HG02642 (cell line): ENCODE measurements at regions not wholly inside any gene's neighbourhood (a gene's known extent, or its start where the extent isn't known, plus 50 kb on each side); places are given as distances from the start of the nearest gene placed in this dataset.
"Not testable (repeated sequence)": the region's sequence is repeated elsewhere in the genome, so short reads cannot be mapped to it uniquely, and the experiment has no call there.

Experiments
- ATAC-seq: cut with Tn5 transposase; IDR thresholded peaks from one replicate; pipeline ENCODE4 v1.9.1; 2021; ENCODE audit warnings: mild to moderate bottlenecking; ENCODE audit not compliant: unreplicated experiment, poor library complexity

DNA sequence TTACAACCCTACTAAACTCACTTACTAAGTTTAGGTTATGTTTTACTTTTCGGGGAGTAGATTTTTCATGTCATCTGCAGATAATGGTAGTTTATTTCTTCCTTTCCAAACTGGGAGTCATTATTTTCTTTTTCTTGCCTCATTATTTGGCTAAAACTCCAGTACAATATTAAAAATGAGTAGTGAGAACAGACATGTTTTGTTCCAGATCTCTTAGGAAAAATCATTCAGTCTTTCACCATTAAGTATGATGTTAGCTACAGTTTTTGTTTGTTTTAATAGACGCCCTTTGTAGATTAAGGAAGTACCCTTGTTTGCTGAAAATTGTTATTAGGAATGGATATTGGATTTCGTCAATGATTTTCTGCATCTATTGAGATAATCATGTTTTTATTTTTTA is 472.0 kb upstream of the PAPPA start:
- no peak for ATAC-seq

DNA sequence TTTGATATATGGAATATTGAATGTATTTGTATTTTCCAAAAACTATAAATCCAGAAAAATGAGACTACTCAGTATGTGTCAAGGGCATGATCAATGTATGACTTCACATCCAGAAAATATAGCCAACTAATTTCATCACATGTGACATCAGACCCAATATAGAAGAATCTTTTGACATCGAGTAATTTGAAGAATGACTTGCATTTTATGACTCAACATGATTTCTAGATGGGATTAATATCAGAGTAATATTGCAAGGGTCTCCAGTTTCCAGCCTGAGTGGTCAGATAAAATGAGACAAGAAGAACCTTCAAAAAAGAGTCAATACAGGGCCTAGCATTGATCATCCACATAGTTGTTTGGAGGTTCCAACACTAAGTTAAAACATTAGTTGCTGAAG is 467.5 kb upstream of the PAPPA start:
- no peak for ATAC-seq

DNA sequence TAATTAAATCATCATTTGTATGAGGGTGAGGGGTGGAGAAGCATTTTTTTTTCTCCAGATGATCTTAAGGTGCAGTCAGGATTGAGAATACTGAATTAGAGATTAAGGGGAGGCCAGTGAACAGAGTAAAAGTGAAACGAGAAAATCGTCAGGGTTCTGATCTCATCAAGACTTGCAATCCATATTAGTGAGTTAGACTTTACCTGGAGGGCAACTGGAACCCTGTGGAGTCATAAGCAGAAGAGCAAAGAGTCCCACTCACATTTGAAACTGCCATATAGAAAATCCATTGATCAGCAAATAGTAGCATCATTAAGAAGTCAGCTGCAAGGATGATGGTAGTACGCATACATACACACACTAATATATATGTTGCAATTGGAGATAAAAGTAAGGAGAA is 466.2 kb upstream of the PAPPA start:
- ATAC-seq = no peak

DNA sequence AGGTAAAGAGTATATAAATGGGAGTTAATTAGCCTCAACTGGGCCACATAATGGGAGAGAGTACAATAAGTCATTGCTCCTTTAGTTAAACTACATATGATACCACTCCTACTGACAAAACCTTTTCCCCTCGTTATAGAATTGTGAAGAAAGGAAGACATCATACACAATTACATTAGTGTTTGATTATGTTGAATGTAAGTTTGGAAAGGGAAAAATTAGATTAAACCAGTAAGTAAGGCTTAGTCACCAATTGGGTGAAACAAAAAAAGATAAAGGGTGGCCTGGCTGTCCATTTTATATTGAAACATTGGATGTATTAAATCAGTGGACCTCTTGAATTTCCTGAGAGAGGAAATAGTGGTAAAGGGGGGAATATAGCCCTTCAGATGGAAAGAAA is 464.3 kb upstream of the PAPPA start:
- ATAC-seq = no peak

DNA sequence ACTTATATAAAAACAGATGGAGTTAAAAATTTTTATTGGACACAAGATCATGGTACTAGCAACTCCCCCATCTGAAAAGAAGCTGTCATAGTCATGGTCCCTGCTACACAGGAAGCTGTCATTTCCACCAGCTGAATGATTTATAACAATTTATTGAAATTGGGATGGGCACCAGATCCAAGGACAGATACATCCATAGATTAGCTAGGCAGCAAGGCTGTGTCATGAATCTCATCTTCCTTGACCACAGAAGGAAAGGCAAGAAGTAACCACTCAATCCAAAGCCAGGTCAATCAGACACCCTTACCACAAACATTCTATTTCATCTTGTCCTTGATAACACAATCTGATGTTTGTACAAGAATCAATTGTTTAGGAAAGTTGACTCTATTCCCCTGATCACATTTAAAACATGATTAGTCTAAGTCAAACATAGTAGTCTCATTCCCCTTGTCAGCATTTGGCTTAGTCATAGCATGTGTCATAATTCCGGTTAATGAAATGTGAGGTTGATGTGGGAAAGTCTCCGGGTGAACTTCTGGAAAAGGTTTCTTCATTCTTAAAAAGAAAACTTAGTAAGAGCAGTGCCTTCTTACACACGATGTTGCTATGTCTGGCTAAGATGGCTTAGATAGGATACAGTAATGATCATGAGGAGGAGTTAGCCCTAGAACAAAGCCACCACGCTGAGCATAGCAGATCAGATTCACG is 462.6 kb upstream of the PAPPA start:
- ATAC-seq = no peak

DNA sequence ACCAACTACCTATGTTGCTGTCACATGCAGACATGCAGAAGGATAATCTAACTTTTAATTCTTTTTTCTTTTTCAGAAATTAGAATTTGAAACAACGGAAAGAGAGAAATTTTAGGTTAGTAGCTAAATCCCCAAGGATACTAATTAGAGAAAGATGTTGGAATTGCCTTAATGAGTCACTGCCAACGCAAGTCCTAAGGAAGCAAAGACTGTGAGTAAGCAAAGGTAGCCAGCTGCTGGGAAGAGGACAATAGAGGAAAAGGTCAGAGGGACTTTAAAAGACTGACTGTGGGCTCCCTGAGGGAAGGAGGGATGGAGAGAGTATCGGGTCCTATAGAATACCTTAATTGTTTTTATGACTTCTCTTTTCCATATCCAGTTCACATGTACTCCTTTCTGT is 461.9 kb upstream of the PAPPA start:
- no peak for ATAC-seq

DNA sequence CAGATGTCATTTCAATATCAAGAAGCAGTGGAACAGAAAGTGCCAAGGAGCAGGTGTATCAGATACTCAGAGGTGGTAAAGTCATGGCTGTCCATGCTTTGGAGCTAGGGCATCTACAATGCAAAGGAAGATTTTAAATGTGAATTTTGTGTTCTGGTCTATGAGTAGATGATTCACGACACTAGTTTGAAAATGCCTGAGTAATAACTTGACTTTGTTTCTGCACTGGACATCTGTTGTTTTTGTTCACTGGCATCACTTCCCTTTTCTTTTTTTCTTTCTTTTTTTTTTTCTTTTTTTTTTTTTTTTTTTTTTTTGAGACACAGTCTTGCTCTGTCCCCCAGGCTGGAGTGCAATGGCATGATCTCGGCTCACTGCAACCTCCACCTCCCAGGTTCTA is 460.7 kb upstream of the PAPPA start:
- not testable (repeated sequence) for ATAC-seq

DNA sequence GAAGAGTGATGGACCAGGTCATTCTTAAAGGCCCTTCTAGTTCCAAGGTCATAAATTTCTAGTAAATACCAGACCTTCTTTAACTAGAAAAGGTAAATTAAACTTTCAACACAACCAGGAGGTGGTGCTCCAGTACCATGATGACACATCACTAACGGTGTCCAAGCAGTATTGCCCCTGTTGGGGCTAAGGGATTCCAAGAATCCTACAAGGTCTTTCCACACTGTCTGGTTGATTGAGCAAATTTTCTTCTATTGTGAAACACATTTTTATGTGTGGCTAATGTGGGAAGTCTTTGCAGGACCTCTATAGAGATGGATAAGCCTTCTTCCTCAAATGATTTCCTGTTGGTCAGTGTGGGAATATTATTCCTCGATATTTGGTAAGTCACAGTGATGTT is 459.6 kb upstream of the PAPPA start:
- ATAC-seq = no peak

DNA sequence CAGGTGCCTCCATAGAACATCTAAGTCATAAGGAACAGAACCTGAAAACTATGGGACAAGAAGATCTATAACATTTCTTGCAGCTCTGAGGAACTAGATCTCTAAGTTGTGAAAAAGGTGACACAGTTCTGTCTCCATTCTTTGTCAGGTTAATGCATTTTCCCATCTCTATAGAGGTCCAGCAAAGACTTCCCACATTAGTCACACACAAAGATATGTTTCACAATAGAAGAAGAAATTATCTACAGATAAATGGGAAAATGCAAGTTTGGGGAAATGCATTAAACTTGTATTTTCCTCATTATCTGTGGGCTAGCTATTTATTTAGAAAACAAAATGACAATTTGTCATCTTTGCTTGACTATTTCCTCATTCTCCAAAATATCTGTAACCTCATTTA is 458.6 kb upstream of the PAPPA start:
- ATAC-seq = no peak

DNA sequence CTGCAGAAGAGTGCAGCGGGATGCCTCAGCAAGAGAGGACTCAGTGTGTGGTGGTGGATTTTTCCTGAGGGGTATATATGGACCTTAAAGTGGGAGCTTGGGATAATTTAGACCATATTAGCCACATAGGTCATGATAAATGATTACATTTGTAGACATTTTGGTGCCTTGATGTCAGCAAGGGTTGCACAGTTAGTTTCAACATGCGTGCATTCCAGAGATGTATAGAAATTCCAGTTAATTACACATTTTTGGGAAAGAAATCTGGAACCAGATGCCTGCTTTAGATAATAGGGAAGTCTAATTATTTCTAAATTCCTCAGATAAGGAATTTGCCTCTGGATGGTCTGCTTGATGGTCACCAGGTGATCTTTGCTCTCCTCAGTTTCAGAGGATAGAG is 440.6 kb upstream of the PAPPA start:
- ATAC-seq = no peak

DNA sequence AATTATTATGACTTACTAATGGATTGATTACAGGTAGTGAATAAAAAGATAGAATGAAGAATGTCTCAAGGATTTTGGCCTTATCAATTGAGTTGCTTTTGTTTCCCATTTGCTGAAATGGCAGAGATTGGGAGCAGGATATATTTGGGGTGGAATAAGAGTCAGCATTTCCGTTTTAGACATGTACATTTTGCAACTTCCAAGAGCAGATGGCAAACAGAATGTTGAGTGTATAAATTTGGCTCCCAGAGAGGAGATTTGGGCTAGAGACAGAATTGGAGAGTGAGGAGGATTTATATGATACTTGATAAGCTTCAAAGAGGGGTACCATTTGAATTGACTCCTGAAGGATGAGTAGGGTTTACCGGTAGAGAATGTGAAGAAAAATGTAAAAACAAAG is 437.9 kb upstream of the PAPPA start:
- ATAC-seq = no peak

DNA sequence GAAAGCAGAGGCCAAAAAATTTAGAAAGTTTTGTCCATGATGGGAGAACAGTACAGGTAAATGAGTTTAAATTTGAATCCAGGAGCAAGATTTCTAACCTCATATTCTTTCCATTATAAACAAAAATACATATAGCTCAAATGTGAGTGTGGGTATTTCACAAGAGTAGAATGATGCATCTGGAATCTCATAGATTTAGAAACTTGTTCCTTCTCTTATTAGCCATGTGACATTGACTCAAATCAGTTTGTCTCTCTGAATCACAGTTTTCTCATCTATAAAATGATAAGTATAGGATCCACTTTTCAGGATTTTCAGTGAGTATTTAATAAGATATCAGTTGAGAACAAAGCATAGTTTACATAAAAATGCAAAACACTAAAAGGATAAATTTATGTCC is 436.3 kb upstream of the PAPPA start:
- ATAC-seq = no peak

DNA sequence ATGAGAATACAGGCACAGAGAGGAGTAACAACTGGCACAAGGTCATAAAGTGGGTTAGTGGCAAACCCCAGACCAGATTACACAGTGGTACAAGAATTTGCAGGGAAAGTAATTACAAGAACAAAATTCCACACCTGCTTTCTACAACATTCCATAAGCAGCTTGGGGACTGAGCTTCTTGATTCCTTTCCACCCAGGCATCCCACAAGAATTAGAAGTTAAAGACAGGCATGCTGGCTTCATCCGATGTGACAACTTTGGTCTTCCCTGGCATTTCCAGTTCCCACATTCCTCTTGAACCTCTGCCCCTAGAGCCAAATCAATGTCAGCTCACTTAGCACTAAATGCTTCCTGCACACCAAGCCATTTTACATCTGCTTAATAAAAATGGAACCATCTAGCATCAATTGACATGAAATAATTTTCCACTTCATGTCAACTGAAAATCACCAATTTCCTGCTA is 435.8 kb upstream of the PAPPA start:
- no peak for ATAC-seq

DNA sequence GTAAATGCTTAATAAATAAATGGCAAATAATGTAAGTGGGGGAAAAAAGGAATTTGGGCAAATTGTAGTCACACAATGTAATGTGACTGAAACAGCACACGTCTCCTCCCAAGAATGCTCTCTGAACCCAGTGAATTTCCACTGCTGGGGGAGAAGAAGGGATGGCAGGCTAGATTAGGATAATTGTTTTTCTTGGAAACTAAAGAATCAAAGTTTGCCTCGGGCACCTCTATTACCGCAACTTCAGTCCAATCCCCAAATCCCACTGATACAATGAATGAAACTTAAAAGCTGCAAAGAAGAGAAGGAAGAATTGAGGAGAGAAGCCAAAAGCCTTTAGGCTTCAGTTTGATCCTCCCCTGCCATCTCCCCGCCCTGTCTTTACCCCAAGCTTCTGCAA is 423.2 kb upstream of the PAPPA start:
- ATAC-seq = no peak

DNA sequence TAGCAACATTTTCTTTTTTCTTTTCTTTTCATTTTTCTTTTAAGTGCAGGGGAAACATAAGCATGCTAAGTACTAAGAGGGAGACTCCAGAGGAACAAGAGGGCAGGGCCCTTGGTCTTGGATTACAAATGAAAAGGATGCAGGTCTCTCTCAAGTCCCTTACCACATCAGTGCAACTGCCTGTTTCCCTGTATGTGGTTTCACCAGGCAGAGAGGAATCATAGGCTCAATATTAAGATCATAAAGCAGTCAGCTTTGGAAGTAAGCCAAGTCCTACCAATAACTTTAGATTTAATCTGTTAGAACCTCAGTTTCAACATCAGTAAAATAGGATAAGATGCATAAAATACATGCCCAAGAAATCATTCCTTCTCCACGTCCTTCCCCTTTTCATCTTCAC is 422.7 kb upstream of the PAPPA start:
- no peak for ATAC-seq

DNA sequence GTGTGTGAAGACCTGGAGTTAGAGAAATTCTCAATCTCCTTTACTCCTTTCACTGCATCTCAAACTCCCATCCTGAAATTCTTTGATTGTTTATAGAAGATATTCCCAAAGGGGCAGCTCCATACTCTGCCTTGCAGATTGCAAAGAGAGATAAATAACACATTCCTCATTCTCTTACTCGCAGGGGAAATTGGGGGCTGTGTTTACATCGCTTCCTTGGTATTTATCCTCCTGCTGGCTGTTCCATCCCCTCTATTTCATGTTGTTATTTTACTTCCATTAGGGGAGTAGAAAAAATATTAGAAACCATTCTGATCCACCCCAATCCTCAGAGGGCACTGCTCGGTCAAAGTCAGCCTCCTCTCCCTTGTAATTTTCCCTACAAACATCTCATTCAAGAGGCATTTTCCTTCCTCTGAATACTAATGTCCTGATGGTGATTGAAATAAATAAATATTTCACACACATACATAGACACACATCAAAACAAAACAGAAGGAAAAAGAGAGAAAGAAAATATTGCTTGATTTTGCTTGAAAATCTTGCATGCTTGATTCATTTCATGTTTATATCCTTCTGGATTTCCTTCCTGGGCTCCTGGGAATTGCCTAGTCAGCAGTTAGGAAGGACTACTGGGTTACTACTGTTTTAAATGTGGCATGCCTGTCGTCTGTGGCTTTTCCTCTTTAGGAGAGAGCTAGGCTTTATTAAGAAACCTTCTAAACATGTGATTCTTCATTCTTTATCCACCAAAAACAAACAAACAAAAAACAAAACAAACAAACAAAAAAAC is 420.1 kb upstream of the PAPPA start:
- ATAC-seq = no peak

DNA sequence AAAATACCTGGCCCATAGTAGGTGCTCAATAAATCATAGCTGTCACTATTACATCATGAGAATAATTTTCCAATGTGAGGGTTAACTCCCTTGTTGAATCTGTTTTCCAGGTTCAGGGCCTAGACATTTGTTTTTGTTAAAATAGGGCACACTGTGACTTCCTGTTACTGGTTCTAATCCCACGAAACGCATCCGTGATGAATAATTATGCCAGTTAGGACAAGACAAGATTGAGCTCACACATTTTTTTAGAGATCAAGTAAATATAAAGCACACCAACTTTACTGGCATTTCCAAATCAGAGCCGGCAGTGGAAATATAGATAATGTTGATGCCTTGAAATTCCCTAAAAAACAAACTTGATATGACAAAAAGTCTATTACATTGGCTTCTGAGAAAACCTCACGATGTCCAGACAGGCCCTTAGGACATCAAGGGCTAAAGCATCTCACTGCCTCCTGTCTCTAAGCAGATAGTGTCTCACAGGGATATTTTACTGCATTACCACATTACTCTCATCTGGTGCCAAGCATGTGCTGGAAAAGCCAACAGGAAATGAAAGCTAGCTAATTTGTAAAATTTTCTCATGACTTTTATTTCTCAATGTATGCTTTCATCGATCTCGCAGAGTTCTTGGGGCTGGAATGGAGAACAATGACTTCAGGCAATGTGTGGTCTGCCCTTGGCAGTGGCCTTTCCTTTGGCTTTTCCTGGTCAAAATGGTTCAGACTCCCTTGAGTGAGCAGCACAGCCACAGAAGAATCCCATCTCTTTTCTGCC is 414.3 kb upstream of the PAPPA start:
- no peak for ATAC-seq

DNA sequence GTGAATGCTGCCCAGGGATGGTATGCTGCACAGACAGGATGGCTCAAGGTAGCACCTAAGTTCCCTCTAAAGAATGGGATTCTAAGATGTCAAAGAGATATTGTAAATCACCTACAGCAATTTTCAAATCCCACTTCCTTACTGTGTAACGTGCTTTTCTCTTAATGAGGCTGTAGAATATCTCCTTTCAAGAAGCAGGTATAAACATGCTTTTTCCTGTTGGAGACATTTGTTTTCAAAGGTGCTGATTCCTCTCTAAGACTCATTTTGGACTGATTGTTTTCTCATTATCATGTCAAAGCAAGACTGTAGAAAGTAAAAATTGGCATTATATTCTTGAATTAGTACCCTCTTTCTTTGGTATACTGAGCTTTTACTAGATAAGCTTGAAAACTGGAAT is 412.6 kb upstream of the PAPPA start:
- no peak for ATAC-seq

DNA sequence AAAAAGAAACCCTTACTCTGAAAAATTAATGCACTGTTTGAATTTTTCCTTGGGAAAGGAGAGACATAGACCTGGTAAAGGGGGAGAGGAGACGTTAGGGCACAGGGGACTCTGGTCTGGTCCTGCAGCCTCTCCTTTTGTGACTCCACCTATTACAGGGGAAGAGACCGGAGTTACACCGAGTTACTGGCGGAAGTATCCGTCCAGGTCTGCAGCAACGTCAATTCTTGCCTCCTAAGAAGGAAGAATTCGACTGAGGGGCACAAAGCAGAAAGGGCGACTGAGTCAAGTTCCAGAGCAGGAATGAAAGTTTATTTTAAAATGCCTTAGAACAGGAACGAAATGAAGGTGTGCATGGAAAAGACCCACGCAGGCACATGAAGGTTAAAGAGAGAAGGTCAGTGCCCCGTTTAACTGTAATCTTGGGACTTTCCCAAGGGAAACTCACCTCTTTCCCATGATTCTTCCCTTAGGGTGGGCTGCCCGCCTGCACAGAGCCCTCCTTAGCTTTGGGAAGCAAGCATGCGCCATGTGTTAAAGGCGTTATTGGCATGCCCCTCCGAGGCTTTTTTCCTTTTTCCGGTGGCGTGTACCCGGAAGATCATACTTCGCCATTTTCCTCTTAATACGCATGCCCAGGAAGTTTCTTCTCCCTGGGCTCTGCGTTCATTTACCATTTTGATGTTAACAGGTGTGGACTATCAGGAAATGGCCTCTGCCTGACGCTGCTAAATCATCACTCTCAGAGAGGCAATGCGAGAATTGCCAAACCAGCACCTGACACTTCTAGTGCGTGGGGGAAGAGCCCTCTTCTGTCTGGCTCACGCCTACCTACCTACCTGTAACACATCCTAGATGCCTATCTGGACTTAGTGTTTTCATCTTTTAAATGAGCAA is 409.6 kb upstream of the PAPPA start:
- ATAC-seq = no peak

DNA sequence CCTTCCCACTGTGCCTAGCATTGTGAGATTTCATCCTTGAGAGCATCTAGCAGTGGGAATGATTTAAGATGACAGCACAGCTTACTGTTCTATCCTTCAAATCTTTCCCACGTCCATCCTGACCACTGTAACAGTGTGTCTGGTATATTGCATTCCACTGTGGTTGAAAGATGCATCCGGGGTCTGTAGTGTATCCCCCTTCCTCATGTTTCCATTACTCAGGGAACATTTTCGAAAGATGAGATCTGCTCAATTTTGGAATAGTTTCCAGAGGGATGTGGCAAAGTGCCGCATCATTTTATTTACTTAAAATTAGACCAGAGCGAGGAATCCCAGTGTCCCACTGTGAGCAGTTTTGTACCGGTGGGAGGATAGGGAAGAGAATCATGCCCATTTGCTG is 407.1 kb upstream of the PAPPA start:
- ATAC-seq = no peak
